Common myeloid progenitor, CD34-positive (primary cell): ENCODE measurements at regions not wholly inside any gene's neighbourhood (a gene's known extent, or its start where the extent isn't known, plus 50 kb on each side); places are given as distances from the start of the nearest gene placed in this dataset.

Source experiments
- CTCF ChIA-PET: fragments of 350-600 bp; sonication (Branson Sonifier 250); formaldehyde crosslinking; loops from one replicate; lab custom pipeline; 2021; ENCODE audit warnings: antibody characterized with exemption; lab: Charles Lee
- POLR2A ChIA-PET: fragments of 350-600 bp; sonication (Branson Sonifier 250); formaldehyde crosslinking; loops from one replicate; lab custom pipeline; 2021; ENCODE audit warnings: antibody characterized with exemption; lab: Charles Lee
- DNase-seq, 3 donors: peaks; one replicate each; pipeline versions ENCODE4 v3.0.0 to v3.0.0-alpha.2; 2013
- H3K27ac ChIP-seq, 2 experiments: 1 replicate in 1 of 2; 2 replicates in 1 of 2; pipeline ENCODE4 v1.7.0; 2013; ENCODE audit warnings: inconsistent platforms in 2 of 2, low read length in 2 of 2, mild to moderate bottlenecking in 2 of 2, low read depth in 1 of 2, moderate library complexity in 1 of 2; ENCODE audit not compliant: severe bottlenecking in 2 of 2, insufficient read depth in 1 of 2, poor library complexity in 1 of 2
- H3K27me3 ChIP-seq, 5 experiments: replicated peaks in 2 of 5; 1 replicate in 3 of 5; 2 replicates in 2 of 5; pipeline versions ENCODE4 v1.6.1 to v1.7.0; 2013; ENCODE audit warnings: low read length in 4 of 5, mild to moderate bottlenecking in 2 of 5, moderate library complexity in 2 of 5, inconsistent platforms in 1 of 5; ENCODE audit not compliant: insufficient read depth in 5 of 5, control insufficient read depth in 4 of 5
- H3K36me3 ChIP-seq, 4 experiments: 1 replicate in 2 of 4; 2 replicates in 2 of 4; pipeline versions ENCODE4 v1.6.1 to v1.7.0; 2013; ENCODE audit warnings: low read length in 3 of 4, control low read depth in 1 of 4, mild to moderate bottlenecking in 1 of 4; ENCODE audit not compliant: control insufficient read depth in 4 of 4, insufficient read depth in 4 of 4
- H3K4me1 ChIP-seq, 4 experiments: 1 replicate in 3 of 4; 2 replicates in 1 of 4; pipeline versions ENCODE4 v1.6.1 to v1.7.1; 2013; ENCODE audit warnings: low read length in 3 of 4, mild to moderate bottlenecking in 3 of 4, control low read depth in 1 of 4, inconsistent platforms in 1 of 4, moderate library complexity in 1 of 4; ENCODE audit not compliant: control insufficient read depth in 4 of 4, insufficient read depth in 4 of 4; ENCODE audit errors: control extremely low read depth in 1 of 4
- H3K4me3 ChIP-seq, 7 experiments: 1 replicate in 4 of 7; 2 replicates in 3 of 7; pipeline versions ENCODE4 v1.5.1 to v1.7.0; 2013; ENCODE audit warnings: mild to moderate bottlenecking in 7 of 7, low read length in 6 of 7, moderate library complexity in 6 of 7, inconsistent platforms in 2 of 7, low read depth in 2 of 7, control low read depth in 1 of 7; ENCODE audit not compliant: insufficient read depth in 4 of 7, control insufficient read depth in 1 of 7; ENCODE audit errors: extremely low read depth in 1 of 7
- H3K9me3 ChIP-seq, 5 experiments: 1 replicate in 4 of 5; 2 replicates in 1 of 5; pipeline versions ENCODE4 v1.6.1 to v1.7.1; 2013; ENCODE audit warnings: low read length in 4 of 5, mild to moderate bottlenecking in 2 of 5, inconsistent platforms in 1 of 5, low read depth in 1 of 5, moderate library complexity in 1 of 5; ENCODE audit not compliant: control insufficient read depth in 4 of 5, insufficient read depth in 2 of 5; ENCODE audit errors: control extremely low read depth in 1 of 5
- WGBS: methylation state at CpG from one replicate; pipeline ENCODE4 v1.1.5; 2013; ENCODE audit not compliant: insufficient coverage; 5-methylcytosine and 5-hydroxymethylcytosine counted together

DNA sequence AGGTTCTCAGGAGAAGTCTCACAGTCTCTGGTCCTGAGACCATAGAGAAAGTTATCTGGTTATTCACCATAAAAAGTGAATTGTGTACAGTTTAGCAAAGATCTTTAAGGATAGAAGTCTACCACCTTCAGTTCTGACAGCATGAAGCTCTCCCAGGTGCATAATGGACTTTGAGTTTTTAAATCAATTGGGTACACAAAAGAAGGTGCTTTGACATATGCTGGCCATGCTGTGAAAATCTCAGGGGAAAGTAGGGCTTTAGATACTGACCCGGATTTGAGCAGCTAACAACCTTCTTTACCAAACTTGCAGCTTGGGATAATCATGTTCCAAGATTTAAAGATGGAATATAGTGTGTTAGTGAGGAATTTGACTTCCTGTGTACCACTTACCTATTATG is 264.2 kb downstream of the ZSWIM6 start:
- Histone ChIP-seq H3K4me1 (peaks cover 6 to 30% (median 19%) of the 10 kb centered on the region in 4 experiments), H3K27me3 (no peaks in the 10 kb centered on the region), H3K36me3 (no peaks in the 10 kb centered on the region), H3K9me3 (no peaks in the 10 kb centered on the region), H3K4me3 (no peak overlapping the region), H3K27ac (no peak overlapping the region)
- POLR2A ChIA-PET: no interaction called here
- 80% methylated on average over 1 of the region's 1 CpG for whole genome bisulfite sequencing
- DNase-seq: no peak
- CTCF ChIA-PET: interaction anchor here (1.1 to 1.4 kb wide), 2 partner anchors 18 to 27 kb away, joined by 4 to 5 read pairs; no protein-coding TSS in a partner anchor

DNA sequence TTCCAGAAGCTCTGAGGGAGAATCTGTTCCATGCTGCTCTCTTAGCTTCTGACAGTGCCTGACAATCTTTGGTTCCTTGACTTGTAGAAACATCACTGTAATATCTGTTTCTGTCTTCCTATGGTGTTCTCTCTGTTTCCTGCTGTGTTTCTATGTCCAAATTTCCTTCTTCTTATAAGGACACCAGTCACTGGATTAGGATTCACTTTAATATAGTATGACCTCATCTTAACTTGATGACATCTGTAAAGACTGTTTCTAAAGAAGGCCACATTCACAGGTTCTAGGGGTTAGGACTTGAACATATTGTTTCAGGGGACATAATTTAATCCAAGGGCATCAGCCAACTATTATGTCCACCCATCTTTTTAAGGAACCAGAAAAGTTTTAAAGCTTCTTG is 265.6 kb downstream of the ZSWIM6 start:
- DNase-seq: no peak
- CTCF ChIA-PET: interaction anchor here (1.2 kb wide), 1 partner anchor 15 kb away, joined by 3 read pairs; no protein-coding TSS in a partner anchor
- Histone ChIP-seq H3K36me3 (no peaks in the 10 kb centered on the region), H3K27ac (no peak overlapping the region), H3K4me1 (peaks cover 6 to 30% (median 19%) of the 10 kb centered on the region in 4 experiments), H3K27me3 (no peaks in the 10 kb centered on the region), H3K9me3 (no peaks in the 10 kb centered on the region), H3K4me3 (no peak overlapping the region)
- POLR2A ChIA-PET: interaction anchor here (0.6 kb wide), 1 partner anchor 231 kb away, joined by 3 read pairs; no protein-coding TSS in a partner anchor

DNA sequence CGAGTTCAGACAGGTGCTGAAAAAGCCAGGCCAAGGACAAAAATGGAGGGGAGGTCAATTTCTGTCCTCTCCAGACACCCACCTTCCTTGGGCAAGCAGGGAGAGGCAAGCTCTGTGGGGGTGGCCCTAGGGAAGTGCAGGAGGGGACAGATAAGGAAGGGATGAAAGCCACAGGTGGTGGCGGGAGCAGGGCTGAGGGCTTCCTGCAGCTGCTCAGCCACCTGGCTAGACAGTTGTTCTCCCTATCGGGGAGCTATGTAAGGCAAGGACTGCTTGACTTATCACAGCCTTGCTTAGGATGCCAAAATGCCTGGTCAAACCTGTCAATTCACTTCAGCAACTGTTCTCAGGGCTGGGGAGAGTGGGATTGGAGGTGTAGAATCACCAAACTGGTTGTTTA is 266.1 kb downstream of the ZSWIM6 start:
- 33% methylated on average over 3 of the region's 3 CpGs for WGBS
- DNase-seq: peak in 2 of 3 donors; percentile 27 to 51
- no peaks in the 10 kb centered on the region for H3K27me3 ChIP-seq
- CTCF ChIA-PET: interaction anchor here (1.2 kb wide), 1 partner anchor 14 kb away, joined by 3 read pairs; no protein-coding TSS in a partner anchor
- H3K9me3 ChIP-seq: no peaks in the 10 kb centered on the region
- no peaks in the 10 kb centered on the region for H3K36me3 ChIP-seq
- H3K27ac ChIP-seq: no peak overlapping the region
- H3K4me3 ChIP-seq: no peak overlapping the region
- POLR2A ChIA-PET: interaction anchor here (0.6 kb wide), 1 partner anchor 232 kb away, joined by 3 read pairs; no protein-coding TSS in a partner anchor
- peaks cover 6 to 30% (median 19%) of the 10 kb centered on the region in 4 experiments for H3K4me1 ChIP-seq

DNA sequence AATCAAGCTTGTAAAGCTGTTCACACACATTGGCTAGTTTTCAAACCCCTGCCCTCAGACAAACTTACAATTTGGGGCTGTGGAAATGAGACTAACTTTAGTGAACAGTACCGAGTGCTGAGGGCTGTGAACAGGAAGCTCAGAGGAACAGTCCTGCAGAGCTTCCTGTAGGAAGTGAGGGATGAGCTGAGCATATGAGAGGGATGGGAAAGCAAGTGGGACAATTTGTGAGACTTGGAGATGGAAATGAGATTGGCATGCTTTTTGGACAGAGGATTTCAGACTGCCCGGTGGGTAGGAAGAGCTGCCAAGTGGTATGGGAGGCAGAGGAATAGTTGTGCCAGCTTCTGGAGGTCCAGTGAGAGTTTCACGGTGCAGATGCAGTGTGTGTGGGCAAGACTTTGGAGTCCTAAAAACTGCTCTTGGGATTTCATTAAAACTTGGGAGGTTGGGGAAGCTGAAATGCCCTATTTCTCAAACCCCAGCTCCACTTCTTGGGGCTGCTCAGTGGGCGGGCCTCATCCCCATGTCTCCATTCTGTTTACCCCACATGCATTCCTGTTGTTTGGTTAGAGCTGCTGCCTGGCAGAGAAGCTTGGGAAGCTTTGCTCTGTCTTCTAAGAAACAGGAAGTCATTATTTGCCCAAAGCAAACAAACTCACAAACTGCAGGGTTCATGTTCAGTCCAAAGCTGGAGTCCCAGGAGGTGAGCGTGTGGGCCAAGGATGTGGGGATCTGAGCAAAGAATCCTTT is 267.5 kb downstream of the ZSWIM6 start:
- Histone ChIP-seq H3K27me3 (no peaks in the 10 kb centered on the region), H3K4me1 (peaks cover 6 to 30% (median 18%) of the 10 kb centered on the region in 4 experiments), H3K27ac (no peak overlapping the region), H3K4me3 (no peak overlapping the region), H3K36me3 (no peaks in the 10 kb centered on the region), H3K9me3 (no peaks in the 10 kb centered on the region)
- CTCF ChIA-PET: interaction anchor here (0.9 to 1.8 kb wide), 3 partner anchors 13 to 23 kb away, joined by 4 to 7 read pairs (median 5); no protein-coding TSS in a partner anchor
- WGBS: 77% methylated on average over 3 of the region's 5 CpGs
- POLR2A ChIA-PET: no interaction called here
- DNase-seq: peak in 1 of 3 donors; percentile 14

DNA sequence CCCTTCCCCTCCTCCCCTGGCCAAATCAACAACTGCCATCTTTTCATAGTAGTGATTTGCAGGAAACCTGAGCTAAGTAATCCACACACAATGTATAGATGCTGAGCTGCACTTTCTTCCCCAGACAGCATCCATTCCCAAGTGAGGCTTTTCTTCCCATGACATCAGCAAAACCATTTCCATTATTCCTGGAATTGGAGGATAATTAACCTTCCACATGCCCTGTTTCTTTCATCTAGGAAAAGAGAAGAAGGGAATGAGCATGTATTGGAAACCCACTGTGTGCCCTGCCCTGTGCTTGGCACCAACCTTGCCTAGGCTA is 268.0 kb downstream of the ZSWIM6 start:
- POLR2A ChIA-PET: no interaction called here
- H3K4me3 ChIP-seq: no peak overlapping the region
- CTCF ChIA-PET: interaction anchor here (0.9 to 1.8 kb wide), 3 partner anchors 12 to 23 kb away, joined by 4 to 7 read pairs (median 5); no protein-coding TSS in a partner anchor

DNA sequence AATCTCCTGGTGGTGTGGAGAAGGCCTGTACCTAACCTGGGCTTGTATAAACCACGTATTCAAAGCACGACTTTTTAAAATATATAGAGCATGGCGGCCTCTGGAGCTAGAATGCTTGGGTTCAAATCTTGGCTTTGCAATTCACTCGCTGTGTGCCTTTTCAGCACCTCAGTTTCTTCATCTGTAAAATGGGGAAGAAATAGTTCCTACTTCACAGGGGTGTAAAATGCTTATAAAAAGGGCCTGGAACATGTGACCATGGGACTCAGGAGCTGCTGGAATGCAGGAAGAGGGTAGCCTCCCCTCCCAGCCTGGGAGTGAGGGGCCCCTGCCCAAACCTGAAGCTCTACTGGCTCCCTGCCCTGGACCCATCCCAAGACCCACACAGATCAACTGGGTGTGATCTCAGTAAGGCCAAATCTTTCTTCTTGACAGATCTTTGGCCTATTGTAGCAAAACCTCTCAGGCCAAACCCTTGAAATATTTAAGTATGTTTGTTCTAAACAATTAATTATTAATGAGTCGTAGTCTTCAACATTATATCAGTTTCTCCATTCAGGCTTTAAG is 269.0 kb downstream of the ZSWIM6 start:
- no peaks in the 10 kb centered on the region for H3K36me3 ChIP-seq
- no peaks in the 10 kb centered on the region for H3K27me3 ChIP-seq
- H3K4me3 ChIP-seq: no peak overlapping the region
- no peak for DNase-seq
- no peaks in the 10 kb centered on the region for H3K9me3 ChIP-seq
- H3K4me1 ChIP-seq: peaks cover 0 to 17% (median 9%) of the 10 kb centered on the region in 4 experiments
- ChIA-PET CTCF (no interaction called here), POLR2A (no interaction called here)
- 96% methylated on average over 4 of the region's 5 CpGs for WGBS
- no peak overlapping the region for H3K27ac ChIP-seq

More for the DNA sequence above, 268.0 kb downstream of the ZSWIM6 start:
- no peaks in the 10 kb centered on the region for H3K36me3 ChIP-seq
- no peaks in the 10 kb centered on the region for H3K9me3 ChIP-seq
- no peak for DNase-seq
- no peak overlapping the region for H3K27ac ChIP-seq
- H3K27me3 ChIP-seq: no peaks in the 10 kb centered on the region
- peaks cover 5 to 27% (median 13%) of the 10 kb centered on the region in 4 experiments for H3K4me1 ChIP-seq
